ENCODE measurements at regions not wholly inside any gene's neighbourhood (a gene's known extent, or its start where the extent isn't known, plus 50 kb on each side); places are given as distances from the start of the nearest gene placed in this dataset.

DNA sequence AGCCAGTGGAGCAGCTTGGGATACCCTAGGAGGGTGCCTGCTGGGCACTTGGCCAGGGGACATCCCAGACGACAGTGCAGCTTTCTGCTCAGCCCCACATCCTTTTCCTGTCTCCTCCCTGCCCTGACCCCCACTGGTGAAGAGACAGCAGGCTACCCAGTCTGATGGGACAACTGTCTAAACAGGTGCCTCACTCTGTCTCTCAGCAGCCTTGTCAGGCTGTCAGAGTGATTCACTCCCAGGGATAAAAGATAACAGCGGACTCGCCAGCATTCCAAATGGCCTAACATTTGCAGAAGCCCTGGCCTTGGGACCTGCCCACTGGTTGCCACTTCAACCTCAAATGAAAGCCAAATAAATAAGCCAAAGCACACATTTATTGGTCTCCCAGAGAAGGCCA is 318.6 kb upstream of the PLET1 start:
- Mint-ChIP-seq H3K4me1 (ENCODE audit: low read depth) (no peaks in the 10 kb centered on the region), H3K27ac (no peak overlapping the region), H3K36me3 (ENCODE audit: low read depth) (no peaks in the 10 kb centered on the region), H3K9me3 (no peaks in the 10 kb centered on the region), H3K4me3 (no peak overlapping the region), H3K27me3 (no peaks in the 10 kb centered on the region)
- ChIA-PET CTCF (interaction anchor here (1.5 to 1.8 kb wide), 2 partner anchors 9 to 23 kb away, joined by 6 to 7 read pairs; no protein-coding TSS in a partner anchor), POLR2A (no interaction called here)
- intact Hi-C loops (cut with micrococcal nuclease) = no loop called here
- no peak for ATAC-seq
- no peak for DNase-seq
- TF ChIP-seq, protein P1, sequence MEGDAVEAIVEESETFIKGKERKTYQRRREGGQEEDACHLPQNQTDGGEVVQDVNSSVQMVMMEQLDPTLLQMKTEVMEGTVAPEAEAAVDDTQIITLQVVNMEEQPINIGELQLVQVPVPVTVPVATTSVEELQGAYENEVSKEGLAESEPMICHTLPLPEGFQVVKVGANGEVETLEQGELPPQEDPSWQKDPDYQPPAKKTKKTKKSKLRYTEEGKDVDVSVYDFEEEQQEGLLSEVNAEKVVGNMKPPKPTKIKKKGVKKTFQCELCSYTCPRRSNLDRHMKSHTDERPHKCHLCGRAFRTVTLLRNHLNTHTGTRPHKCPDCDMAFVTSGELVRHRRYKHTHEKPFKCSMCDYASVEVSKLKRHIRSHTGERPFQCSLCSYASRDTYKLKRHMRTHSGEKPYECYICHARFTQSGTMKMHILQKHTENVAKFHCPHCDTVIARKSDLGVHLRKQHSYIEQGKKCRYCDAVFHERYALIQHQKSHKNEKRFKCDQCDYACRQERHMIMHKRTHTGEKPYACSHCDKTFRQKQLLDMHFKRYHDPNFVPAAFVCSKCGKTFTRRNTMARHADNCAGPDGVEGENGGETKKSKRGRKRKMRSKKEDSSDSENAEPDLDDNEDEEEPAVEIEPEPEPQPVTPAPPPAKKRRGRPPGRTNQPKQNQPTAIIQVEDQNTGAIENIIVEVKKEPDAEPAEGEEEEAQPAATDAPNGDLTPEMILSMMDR (IDR thresholded peaks at IDR 0.05) = no peak

DNA sequence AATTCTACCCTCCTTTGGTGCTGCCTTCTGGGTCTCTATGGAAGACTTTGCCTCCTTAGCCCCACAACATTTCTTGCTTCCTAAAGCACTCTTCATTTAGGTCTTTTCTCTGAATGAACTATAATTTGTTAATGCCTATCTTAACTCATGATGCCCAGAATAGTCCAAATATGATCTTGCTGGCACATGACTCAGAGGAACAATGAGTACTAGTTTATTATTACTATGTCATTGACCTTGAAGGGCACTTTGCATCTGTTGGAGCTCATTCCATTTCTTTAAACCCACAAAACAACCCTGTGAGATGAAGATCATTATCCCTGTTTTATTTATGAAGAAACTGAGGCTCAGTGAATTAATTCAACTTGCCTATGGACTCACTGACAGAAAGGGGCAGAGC is 320.2 kb upstream of the PLET1 start:
- Mint-ChIP-seq H3K4me3 (no peak overlapping the region), H3K27ac (no peak overlapping the region), H3K27me3 (peaks cover 4% of the 10 kb centered on the region), H3K9me3 (no peaks in the 10 kb centered on the region), H3K36me3 (ENCODE audit: low read depth) (no peaks in the 10 kb centered on the region), H3K4me1 (ENCODE audit: low read depth) (no peaks in the 10 kb centered on the region)
- DNase-seq = no peak
- CTCF ChIA-PET = interaction anchor here (0.8 to 1.3 kb wide), 2 partner anchors 11 to 26 kb away, joined by 3 to 4 read pairs; no protein-coding TSS in a partner anchor
- TF ChIP-seq, protein P1 (IDR thresholded peaks at IDR 0.05) = no peak
- no peak for ATAC-seq
- intact Hi-C loops (cut with micrococcal nuclease) = no loop called here
- POLR2A ChIA-PET = no interaction called here

DNA sequence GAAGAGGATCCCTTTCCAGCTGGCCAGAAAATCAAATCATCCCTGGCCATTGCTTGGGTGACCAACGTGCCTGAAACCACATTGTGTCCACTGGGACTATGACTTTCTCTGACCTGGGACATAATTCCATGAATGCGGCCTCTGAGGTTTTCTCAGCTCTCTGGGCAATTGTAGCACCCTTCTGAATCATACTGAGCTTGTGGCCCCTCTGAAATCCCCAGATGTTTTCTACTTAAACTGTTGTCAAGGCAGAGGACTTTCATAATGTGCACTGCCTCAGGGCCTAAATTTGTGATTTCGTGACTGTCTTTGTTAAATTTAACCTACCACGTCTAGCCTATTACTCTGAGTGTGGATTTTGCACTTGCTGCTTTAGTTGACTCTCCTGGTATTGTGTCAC is 321.1 kb upstream of the PLET1 start:
- Mint-ChIP-seq H3K4me1 (ENCODE audit: low read depth) (no peaks in the 10 kb centered on the region), H3K4me3 (no peak overlapping the region), H3K9me3 (no peaks in the 10 kb centered on the region), H3K36me3 (ENCODE audit: low read depth) (no peaks in the 10 kb centered on the region), H3K27me3 (peaks cover 4% of the 10 kb centered on the region), H3K27ac (no peak overlapping the region)
- TF ChIP-seq, protein P1 (IDR thresholded peaks at IDR 0.05) = no peak
- ChIA-PET CTCF (interaction anchor here (1.3 kb wide), 1 partner anchor 26 kb away, joined by 4 read pairs; no protein-coding TSS in a partner anchor), POLR2A (no interaction called here)
- DNase-seq (no peak), ATAC-seq (no peak)
- intact Hi-C loops (cut with micrococcal nuclease) = no loop called here

- Mint-ChIP-seq H3K9me3 (no peaks in the 10 kb centered on the region), H3K27ac (no peak overlapping the region), H3K4me3 (no peak overlapping the region), H3K36me3 (ENCODE audit: low read depth) (no peaks in the 10 kb centered on the region), H3K4me1 (ENCODE audit: low read depth) (no peaks in the 10 kb centered on the region), H3K27me3 (peaks cover 4% of the 10 kb centered on the region)
- intact Hi-C loops (cut with micrococcal nuclease) = no loop called here
- TF ChIP-seq, protein P1 (IDR thresholded peaks at IDR 0.05) = no peak
- CTCF ChIA-PET = no interaction called here
- ATAC-seq = no peak
- no peak for DNase-seq
- POLR2A ChIA-PET = no interaction called here
Measured at GRCh38 chr11:112582366-112582765, 321.7 kb upstream of the PLET1 start.

GRCh38 chr11:112583261-112583893 is 322.7 kb upstream of the PLET1 start:
- intact Hi-C loops (cut with micrococcal nuclease) = no loop called here
- Mint-ChIP-seq H3K27ac (no peak overlapping the region), H3K27me3 (peaks cover 6% of the 10 kb centered on the region), H3K36me3 (ENCODE audit: low read depth) (no peaks in the 10 kb centered on the region), H3K4me3 (no peak overlapping the region), H3K9me3 (no peaks in the 10 kb centered on the region), H3K4me1 (ENCODE audit: low read depth) (peaks cover 3% of the 10 kb centered on the region)
- ChIA-PET CTCF (interaction anchor here (1.4 to 7.1 kb wide), 3 partner anchors 10 to 708 kb away, joined by 3 to 82 read pairs (median 4); no protein-coding TSS in a partner anchor), POLR2A (no interaction called here)
- ATAC-seq (no peak), DNase-seq (no peak)
- TF ChIP-seq, protein P1 (IDR thresholded peaks at IDR 0.05) = no peak

Data from activated CD8-positive, alpha-beta T cell treated with anti-CD3 and anti-CD28 coated beads for 36 hours (primary cell).